IMR-90 (cell line): ENCODE measurements at regions not wholly inside any gene's neighbourhood (a gene's known extent, or its start where the extent isn't known, plus 50 kb on each side); places are given as distances from the start of the nearest gene placed in this dataset.
A peak's percentile ranks its signal among the peaks of the same experiment; 100 is the strongest.

ENCODE experiments used
- ATAC-seq: fragments of 200-7000 bp; cut with Tn5 transposase; 2 replicates; pipeline ENCODE4 v1.9.1; 2020; ENCODE audit warnings: low read depth, mild to moderate bottlenecking, moderate library complexity
- BruUV-seq: library from RNA; stranded (reverse); fragments of 400-500 nt; replicated peaks from 2 replicates; lab custom pipeline; 2021; lab: Mats Ljungman, UMichigan
- CTCF ChIA-PET: fragments of 300-600 bp; formaldehyde crosslinking; extraction: SDS; loops from one replicate; lab custom pipeline; 2021; ENCODE audit warnings: antibody characterized with exemption; lab: Yijun Ruan, JAX
- POLR2A ChIA-PET: fragments of 300-600 bp; sonication (Branson Sonifier 250); formaldehyde crosslinking; loops from one replicate; lab custom pipeline; 2022; ENCODE audit warnings: antibody characterized with exemption; ENCODE audit not compliant: unreplicated experiment; lab: Charles Lee
- DNase-seq: peaks from one replicate; pipeline ENCODE4 v3.0.0; 2013
- H2AFZ ChIP-seq: replicated peaks from 2 replicates; pipeline ENCODE3; 2013; ENCODE audit warnings: low read length, mild to moderate bottlenecking; ENCODE audit not compliant: poor library complexity
- H2AK5ac ChIP-seq: 2 replicates; pipeline ENCODE4 v1.6.1; 2013; ENCODE audit warnings: low read depth, low read length, inconsistent platforms
- H2AK9ac ChIP-seq: replicated peaks from 2 replicates; pipeline ENCODE3; 2013; ENCODE audit warnings: mild to moderate bottlenecking, low read depth, low read length, moderate library complexity; ENCODE audit not compliant: poor library complexity
- H2BK120ac ChIP-seq: 2 replicates; pipeline ENCODE4 v1.6.1; 2013; ENCODE audit warnings: low read depth, low read length, inconsistent platforms
- H2BK15ac ChIP-seq: 3 replicates; pipeline ENCODE4 v1.6.1; 2013; ENCODE audit warnings: low read depth, low read length, inconsistent platforms
- H2BK20ac ChIP-seq: 2 replicates; pipeline ENCODE4 v1.6.1; 2013; ENCODE audit warnings: low read depth, mild to moderate bottlenecking, inconsistent platforms, low read length, moderate library complexity
- H2BK5ac ChIP-seq: 2 replicates; pipeline ENCODE4 v1.6.1; 2013; ENCODE audit warnings: mild to moderate bottlenecking, low read depth, low read length, inconsistent platforms; ENCODE audit not compliant: poor library complexity, severe bottlenecking
- H3K14ac ChIP-seq: replicated peaks from 2 replicates; pipeline ENCODE4 v1.6.1; 2013; ENCODE audit warnings: low read depth, low read length, inconsistent platforms
- H3K18ac ChIP-seq: 2 replicates; pipeline ENCODE4 v1.6.1; 2013; ENCODE audit warnings: low read depth, low read length, control low read depth
- H3K23ac ChIP-seq: 2 replicates; pipeline ENCODE4 v1.6.1; 2013; ENCODE audit warnings: low read depth, low read length, inconsistent platforms
- H3K27ac ChIP-seq: 2 replicates; pipeline ENCODE4 v1.5.1; 2013; ENCODE audit warnings: mild to moderate bottlenecking, control low read depth, low read length; ENCODE audit not compliant: insufficient read depth
- H3K27me3 ChIP-seq: 2 replicates; pipeline ENCODE4 v1.6.1; 2013; ENCODE audit warnings: low read length; ENCODE audit not compliant: control insufficient read depth, insufficient read depth
- H3K36me3 ChIP-seq: 2 replicates; pipeline ENCODE4 v1.6.1; 2013; ENCODE audit warnings: low read length, mixed read lengths; ENCODE audit not compliant: control insufficient read depth, insufficient read depth
- H3K4ac ChIP-seq: 2 replicates; pipeline ENCODE4 v1.6.1; 2013; ENCODE audit warnings: low read depth, low read length, inconsistent platforms
- H3K4me1 ChIP-seq: 2 replicates; pipeline ENCODE4 v1.6.1; 2013; ENCODE audit warnings: low read length, mixed read lengths; ENCODE audit not compliant: control insufficient read depth, insufficient read depth
- H3K4me2 ChIP-seq: 2 replicates; pipeline ENCODE4 v1.6.1; 2013; ENCODE audit warnings: low read depth, mild to moderate bottlenecking, control low read depth, low read length, moderate library complexity
- H3K4me3 ChIP-seq: 2 replicates; pipeline ENCODE4 v1.5.1; 2013; ENCODE audit warnings: low read depth, mild to moderate bottlenecking, control low read depth, low read length, moderate library complexity; ENCODE audit not compliant: insufficient read depth
- H3K56ac ChIP-seq: 2 replicates; pipeline ENCODE4 v1.6.1; 2013; ENCODE audit warnings: low read length, inconsistent platforms; ENCODE audit not compliant: insufficient read depth; ENCODE audit errors: extremely low read depth
- H3K79me1 ChIP-seq, 2 experiments: 2 replicates each; pipeline ENCODE4 v1.6.1; 2013; ENCODE audit warnings: low read length in 2 of 2, inconsistent platforms in 1 of 2, low read depth in 1 of 2
- H3K9ac ChIP-seq: 2 replicates; pipeline ENCODE4 v1.6.1; 2013; ENCODE audit warnings: low read depth, low read length, control low read depth
- H3K9me1 ChIP-seq: 2 replicates; pipeline ENCODE4 v1.6.1; 2013; ENCODE audit warnings: low read length, inconsistent platforms; ENCODE audit not compliant: insufficient read depth
- H3K9me3 ChIP-seq: 2 replicates; pipeline ENCODE4 v1.6.1; 2013; ENCODE audit warnings: low read length; ENCODE audit not compliant: control insufficient read depth, insufficient read depth
- H4K20me1 ChIP-seq: 2 replicates; pipeline ENCODE4 v1.6.1; 2013; ENCODE audit warnings: low read length, inconsistent platforms; ENCODE audit not compliant: insufficient read depth
- H4K5ac ChIP-seq: 2 replicates; pipeline ENCODE4 v1.6.1; 2013; ENCODE audit warnings: mild to moderate bottlenecking, low read depth, low read length, control low read depth
- H4K8ac ChIP-seq, 2 experiments: 2 replicates each; pipeline ENCODE4 v1.6.1; 2013; ENCODE audit warnings: low read depth in 2 of 2, low read length in 2 of 2, control low read depth in 1 of 2, inconsistent platforms in 1 of 2
- H4K91ac ChIP-seq: 2 replicates; pipeline ENCODE4 v1.6.1; 2013; ENCODE audit warnings: low read depth, low read length, inconsistent platforms; ENCODE audit not compliant: insufficient read depth
- CEBPB ChIP-seq: IDR thresholded peaks from 2 replicates; pipeline ENCODE4 v1.6.1; 2012; ENCODE audit warnings: low read depth, low read length, improper control_type of control experiment
- CTCF ChIP-seq: conservative IDR thresholded peaks from 2 replicates; pipeline ENCODE4 v1.5.1; 2012; ENCODE audit warnings: mild to moderate bottlenecking, low read depth, low read length, improper control_type of control experiment
- MAFK ChIP-seq: IDR thresholded peaks from 2 replicates; pipeline ENCODE4 v1.6.1; 2012; ENCODE audit warnings: low read depth, low read length, improper control_type of control experiment
- MXI1 ChIP-seq: IDR thresholded peaks from 2 replicates; pipeline ENCODE4 v1.6.1; 2012; ENCODE audit warnings: low read depth, mild to moderate bottlenecking, low read length, moderate library complexity, borderline replicate concordance
- RAD21 ChIP-seq: IDR thresholded peaks from 2 replicates; pipeline ENCODE4 v1.6.1; 2012; ENCODE audit warnings: low read length, improper control_type of control experiment
- WGBS, 2 experiments: methylation state at CpG; one replicate each; pipeline versions ENCODE4 v1.1.5 to v1.1.7; 2013; ENCODE audit warnings: missing lambda C conversion rate in 2 of 2; ENCODE audit not compliant: insufficient read length in 1 of 2; ENCODE audit errors: extremely low coverage in 2 of 2; 5-methylcytosine and 5-hydroxymethylcytosine counted together
- dilution Hi-C: fragments of 300-500 bp; cut with HindIII; formaldehyde crosslinking; loops from one replicate; pipeline ENCODE4 v1.14.3; 2018; ENCODE audit warnings: low sequenced_read_pairs; ENCODE audit not compliant: unreplicated experiment
- in situ Hi-C: fragments of 300-500 bp; cut with MboI; formaldehyde crosslinking; loops from 3 replicates; pipeline ENCODE4 v1.14.3; 2019; ENCODE audit warnings: low sequenced_read_pairs, inconsistent platforms, mixed read lengths
- intact Hi-C: fragments of 100-400 bp; cut with micrococcal nuclease; formaldehyde crosslinking; loops from 2 replicates; pipeline ENCODE4 v1.10.0; 2022

GRCh38 chr17:410543-411401, 58.2 kb upstream of the RPH3AL start:
- DNase-seq, result peak; percentile 12
- Histone ChIP-seq H2AK9ac (peak overlapping the region; percentile 98), H3K4ac (peak overlapping the region; percentile 51), H3K18ac (no peak overlapping the region; the same call in 1 of the 2 replicates), H4K8ac (peak overlapping the region; percentile 69 to 88; a peak in 2 of 4 replicates), H3K36me3 (no peaks in the 10 kb centered on the region; the same call in 1 of the 2 replicates), H2BK120ac (peak overlapping the region; percentile 23; the same call in 1 of the 2 replicates), H2BK20ac (no peak overlapping the region; the same call in 1 of the 2 replicates), H2BK15ac (no peak overlapping the region), H3K9me3 (no peaks in the 10 kb centered on the region), H4K5ac (peak overlapping the region; percentile 5), H3K27ac (peak overlapping the region; percentile 23), H3K56ac (peak overlapping the region; percentile 55), H4K20me1 (no peaks in the 10 kb centered on the region), H3K9ac (peak overlapping the region; percentile 59), H3K4me1 (peaks cover 4% of the 10 kb centered on the region), H3K14ac (peak overlapping the region; percentile 87), H3K9me1 (no peaks in the 10 kb centered on the region), H3K27me3 (no peaks in the 10 kb centered on the region), H3K79me1 (peaks cover 0 to 12% of the 10 kb centered on the region in 2 experiments; a peak in 3 of 4 replicates), H3K4me3 (peak overlapping the region; percentile 44), H2AFZ (peak overlapping the region; percentile 100), H3K23ac (peak overlapping the region; percentile 96), H2AK5ac (peak overlapping the region; percentile 48), H4K91ac (peak overlapping the region; percentile 74), H2BK5ac (peak overlapping the region; percentile 35), H3K4me2 (peak overlapping the region; percentile 93)
- ATAC-seq, result peak; percentile 15
- ChIA-PET CTCF (interaction anchor here (1.6 to 3.2 kb wide), 2 partner anchors 280 to 290 kb away, joined by 13 to 34 read pairs; no protein-coding TSS in a partner anchor), POLR2A (no interaction called here)
- no TSS peak for BruUV-seq
- in situ Hi-C loops (no loop called here), intact Hi-C loops (loop anchor here (5.0 kb wide), 1 partner anchor 587 kb away; the partner anchor contains the start of gene TIMM22), dilution Hi-C loops (no loop called here)
- TF ChIP-seq CTCF (peak; percentile 36), CEBPB (no peak), MAFK (no peak), MXI1 (no peak), RAD21 (peak; percentile 38)
- WGBS, 2 experiments, result 17% methylated on average over 13 of the region's 27 CpGs; no CpG with 5 or more reads in 1 of the 2 experiments
